Right lobe of liver (tissue), 4 donors: ENCODE measurements at regions not wholly inside any gene's neighbourhood (a gene's known extent, or its start where the extent isn't known, plus 50 kb on each side); places are given as distances from the start of the nearest gene placed in this dataset.

Experiments used
- CTCF ChIP-seq, 4 donors: fragments of 200-600 bp in 3 of 4; fragments of 450-650 bp in 1 of 4; IDR thresholded peaks; one replicate each; pipeline versions ENCODE4 v1.5.1 to v1.8.0; 2016 to 2022; ENCODE audit warnings: antibody characterized with exemption in 4 of 4, mild to moderate bottlenecking in 2 of 4
- POLR2A ChIP-seq: fragments of 450-650 bp; IDR thresholded peaks from one replicate; pipeline ENCODE4 v1.6.1; 2017; ENCODE audit warnings: antibody characterized with exemption, mild to moderate bottlenecking
- donor health status: DM: no; HTN: no; CAD: no.
- donor health status: DM: no; HTN: no; CAD: no.
- donor health status: DM: no; HTN: yes; CAD: no.

GRCh38 chr12:46907791-46908190, 82.0 kb upstream of the SLC38A4 start:
- TF ChIP-seq POLR2A: no peak
- no peak for TF ChIP-seq CTCF (IDR thresholded peaks at IDR 0.05)
